Muscle layer of colon (tissue), 2 donors: ENCODE measurements at regions not wholly inside any gene's neighbourhood (a gene's known extent, or its start where the extent isn't known, plus 50 kb on each side); places are given as distances from the start of the nearest gene placed in this dataset.
"Not testable (repeated sequence)": the region's sequence is repeated elsewhere in the genome, so short reads cannot be mapped to it uniquely, and the experiment has no call there.

Source experiments
- H3K27ac ChIP-seq: one replicate; pipeline ENCODE4 v1.7.0; 2013; ENCODE audit warnings: low read depth, mild to moderate bottlenecking, low read length, moderate library complexity
- H3K27me3 ChIP-seq, 2 donors: one replicate each; pipeline ENCODE4 v1.7.0; 2013; ENCODE audit warnings: low read length in 2 of 2, mild to moderate bottlenecking in 2 of 2; ENCODE audit not compliant: insufficient read depth in 2 of 2, control insufficient read depth in 1 of 2
- H3K36me3 ChIP-seq: one replicate; pipeline ENCODE4 v1.7.0; 2013; ENCODE audit warnings: mild to moderate bottlenecking, low read length; ENCODE audit not compliant: insufficient read depth
- H3K4me1 ChIP-seq: one replicate; pipeline ENCODE4 v1.7.0; 2013; ENCODE audit warnings: mild to moderate bottlenecking, low read length; ENCODE audit not compliant: insufficient read depth
- H3K4me3 ChIP-seq, 2 donors: one replicate each; pipeline ENCODE4 v1.7.0; 2013; ENCODE audit warnings: low read length in 2 of 2, low read depth in 1 of 2, mild to moderate bottlenecking in 1 of 2, moderate library complexity in 1 of 2
- H3K9ac ChIP-seq: one replicate; pipeline ENCODE4 v1.7.0; 2013; ENCODE audit warnings: low read length
- H3K9me3 ChIP-seq: one replicate; pipeline ENCODE4 v1.7.0; 2013; ENCODE audit warnings: mild to moderate bottlenecking, low read length
- donor health status: abdominal sarcoma.
- donor health status: Adenocarcinoma of cecum.

DNA sequence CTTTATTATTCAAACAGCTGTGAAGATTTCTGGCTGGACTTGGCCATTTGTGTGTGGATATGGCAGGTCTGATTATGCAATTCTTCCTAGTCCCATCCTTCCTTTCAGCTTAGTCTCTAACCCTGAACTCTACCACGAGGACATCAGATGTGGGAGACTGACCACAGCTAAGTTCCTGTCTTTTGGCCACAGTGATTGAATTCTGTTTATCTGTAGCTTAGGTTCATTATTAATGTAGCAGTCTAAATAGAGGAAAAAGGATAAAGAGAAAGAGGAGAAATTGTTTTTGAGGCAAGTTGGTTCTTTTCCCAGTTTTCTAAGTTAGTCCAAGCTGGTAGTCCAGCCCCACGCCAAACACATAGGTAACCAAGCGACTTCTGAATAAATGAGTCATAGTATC is 598.9 kb downstream of the RFPL4B start:
- no peaks in the 10 kb centered on the region for H3K27me3 ChIP-seq
- no peaks in the 10 kb centered on the region for H3K4me1 ChIP-seq
- no peak overlapping the region for H3K27ac ChIP-seq
- no peaks in the 10 kb centered on the region for H3K36me3 ChIP-seq
- no peaks in the 10 kb centered on the region for H3K9me3 ChIP-seq
- H3K4me3 ChIP-seq: no peak overlapping the region
- no peak overlapping the region for H3K9ac ChIP-seq

DNA sequence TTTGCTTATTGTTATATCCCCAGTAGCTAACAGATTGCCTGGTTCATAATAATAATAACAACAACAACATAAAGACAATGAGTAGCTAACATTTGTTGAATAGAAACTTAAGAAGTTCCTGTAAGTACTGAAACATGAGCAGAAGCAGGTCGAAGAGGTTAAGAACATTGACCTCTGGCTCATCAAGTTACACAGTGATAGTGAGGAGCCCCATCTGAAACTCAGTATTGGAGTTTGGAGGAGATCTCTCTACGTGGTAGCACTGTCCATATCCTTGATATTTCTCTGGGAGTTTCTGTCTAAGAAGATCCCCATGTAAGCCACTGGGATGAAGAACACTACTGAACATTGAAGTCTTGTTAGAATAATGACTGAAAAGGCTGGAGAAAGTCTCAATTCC is 600.4 kb downstream of the RFPL4B start:
- H3K4me3 ChIP-seq: no peak overlapping the region
- H3K9me3 ChIP-seq: no peaks in the 10 kb centered on the region
- no peak overlapping the region for H3K9ac ChIP-seq
- no peak overlapping the region for H3K27ac ChIP-seq
- H3K36me3 ChIP-seq: no peaks in the 10 kb centered on the region
- no peaks in the 10 kb centered on the region for H3K27me3 ChIP-seq
- H3K4me1 ChIP-seq: no peaks in the 10 kb centered on the region

DNA sequence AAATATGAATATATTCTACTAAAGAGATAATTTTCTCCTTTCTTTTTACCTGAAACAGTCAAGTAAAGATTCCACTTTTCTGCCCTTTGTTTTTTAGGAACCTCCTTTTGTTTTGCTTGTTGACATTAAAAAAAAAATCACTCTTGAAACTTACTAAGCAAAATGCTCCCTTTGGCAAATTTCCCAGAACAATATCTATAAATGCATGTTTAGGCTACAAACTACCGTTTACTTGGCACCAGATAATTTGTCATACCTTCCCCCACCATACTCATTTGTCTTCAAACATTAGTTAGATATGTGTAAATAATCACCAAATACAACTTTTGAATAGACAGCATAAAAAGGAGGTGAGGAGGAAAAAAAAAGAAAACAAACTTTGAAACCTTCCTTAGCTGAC is 604.7 kb downstream of the RFPL4B start:
- Histone ChIP-seq H3K27me3 (no peaks in the 10 kb centered on the region), H3K4me1 (peaks cover 2% of the 10 kb centered on the region), H3K36me3 (no peaks in the 10 kb centered on the region), H3K9ac (no peak overlapping the region), H3K27ac (no peak overlapping the region), H3K4me3 (no peak overlapping the region), H3K9me3 (no peaks in the 10 kb centered on the region)

DNA sequence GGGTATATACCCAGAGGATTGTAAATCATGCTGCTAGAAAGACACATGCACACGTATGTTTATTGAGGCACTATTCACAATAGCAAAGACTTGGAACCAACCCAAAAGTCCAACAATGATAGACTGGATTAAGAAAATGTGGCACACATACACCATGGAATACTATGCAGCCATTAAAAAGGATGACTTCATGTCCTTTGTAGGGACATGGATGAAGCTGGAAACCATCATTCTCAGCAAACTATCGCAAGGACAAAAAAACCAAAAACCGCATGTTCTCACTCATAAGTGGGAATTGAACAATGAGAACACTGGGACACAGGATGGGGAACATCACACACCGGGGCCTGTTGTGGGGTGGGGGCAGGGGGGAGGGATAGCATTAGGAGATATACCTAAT is 608.6 kb downstream of the RFPL4B start:
- H3K27ac ChIP-seq, H3K27me3 ChIP-seq, H3K36me3 ChIP-seq, H3K4me1 ChIP-seq, H3K9me3 ChIP-seq, H3K9ac ChIP-seq, H3K4me3 ChIP-seq: not testable (repeated sequence)

DNA sequence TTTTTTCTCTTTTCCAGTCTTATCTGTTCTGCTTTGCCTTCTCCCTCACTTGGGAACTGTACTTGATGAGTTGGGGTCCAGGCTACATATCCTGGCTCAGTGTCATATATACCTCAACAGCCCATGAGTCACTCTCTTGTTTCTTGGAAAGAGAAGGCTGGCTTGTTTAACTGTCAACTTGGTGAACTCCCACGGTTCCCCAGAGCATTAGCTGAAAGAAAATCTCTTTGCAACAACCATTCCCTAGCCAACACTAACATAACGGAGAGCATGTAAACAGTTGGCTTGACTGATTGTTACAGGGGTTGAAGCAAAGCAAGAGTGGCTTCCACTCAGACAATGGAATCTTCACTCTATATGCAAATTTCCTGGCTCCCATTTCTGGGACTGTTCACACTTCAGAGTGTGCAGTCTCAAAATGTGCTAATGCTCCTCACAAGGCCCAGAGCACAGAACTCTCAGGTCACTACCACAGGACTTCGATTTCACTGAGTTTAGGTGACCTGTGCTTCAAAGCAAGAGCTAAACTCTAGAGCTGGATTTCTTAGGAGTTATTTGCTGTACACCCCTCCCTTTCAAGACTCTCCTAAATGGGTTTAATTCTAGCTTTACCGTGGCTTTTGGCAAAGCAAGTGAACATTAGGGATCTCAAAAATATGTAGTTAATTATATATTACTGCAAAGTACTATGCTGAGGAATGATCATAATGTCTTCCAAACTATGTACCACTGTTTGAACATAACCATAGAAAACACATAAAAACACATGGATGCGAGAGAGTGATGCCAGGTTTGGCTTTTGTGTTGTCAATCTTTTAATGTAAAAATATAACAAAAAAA is 609.8 kb downstream of the RFPL4B start:
- H3K27ac ChIP-seq: no peak overlapping the region
- H3K27me3 ChIP-seq: no peaks in the 10 kb centered on the region
- no peak overlapping the region for H3K9ac ChIP-seq
- H3K9me3 ChIP-seq: no peaks in the 10 kb centered on the region
- H3K36me3 ChIP-seq: no peaks in the 10 kb centered on the region
- no peak overlapping the region for H3K4me3 ChIP-seq
- H3K4me1 ChIP-seq: peaks cover 6% of the 10 kb centered on the region

DNA sequence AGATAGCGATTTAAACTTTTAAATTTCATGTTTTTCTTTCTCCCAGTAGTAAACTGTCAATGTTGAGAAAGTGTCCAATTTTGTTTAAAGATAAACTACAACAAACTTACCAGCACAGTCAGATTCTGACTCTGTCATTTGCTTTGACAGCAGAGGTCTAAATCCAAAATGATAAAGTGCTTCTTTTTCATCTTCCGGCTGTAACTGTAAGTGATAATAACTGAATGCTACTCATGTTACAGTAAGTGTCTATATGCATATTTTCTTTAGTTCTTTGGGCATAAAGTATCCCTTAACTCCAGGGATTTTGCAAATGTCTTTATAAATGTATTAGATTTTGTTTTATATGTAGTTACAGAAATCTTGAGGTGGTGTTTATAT is 610.4 kb downstream of the RFPL4B start:
- Histone ChIP-seq H3K27me3 (no peaks in the 10 kb centered on the region), H3K27ac (no peak overlapping the region), H3K36me3 (no peaks in the 10 kb centered on the region), H3K4me3 (no peak overlapping the region), H3K9me3 (no peaks in the 10 kb centered on the region), H3K9ac (no peak overlapping the region), H3K4me1 (peaks cover 6% of the 10 kb centered on the region)

DNA sequence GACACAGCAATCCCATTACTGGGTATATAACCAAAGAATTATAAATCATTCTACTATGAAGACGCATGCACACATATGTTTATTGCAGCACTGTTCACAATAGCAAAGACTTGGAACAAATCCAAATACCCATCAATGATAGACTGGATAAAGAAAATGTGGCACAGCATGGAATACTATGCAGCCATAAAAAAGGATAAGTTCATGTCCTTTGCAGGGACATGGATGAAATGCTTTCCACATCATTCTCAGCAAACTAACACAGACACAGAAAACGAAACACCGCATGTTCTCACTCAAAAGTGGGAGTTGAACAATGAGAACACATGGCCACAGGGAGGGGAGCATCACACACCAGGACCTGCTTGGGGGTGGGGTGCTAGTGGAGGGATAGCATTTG is 613.0 kb downstream of the RFPL4B start:
- H3K27me3 ChIP-seq, H3K9me3 ChIP-seq, H3K4me1 ChIP-seq, H3K4me3 ChIP-seq, H3K36me3 ChIP-seq, H3K9ac ChIP-seq, H3K27ac ChIP-seq: not testable (repeated sequence)

DNA sequence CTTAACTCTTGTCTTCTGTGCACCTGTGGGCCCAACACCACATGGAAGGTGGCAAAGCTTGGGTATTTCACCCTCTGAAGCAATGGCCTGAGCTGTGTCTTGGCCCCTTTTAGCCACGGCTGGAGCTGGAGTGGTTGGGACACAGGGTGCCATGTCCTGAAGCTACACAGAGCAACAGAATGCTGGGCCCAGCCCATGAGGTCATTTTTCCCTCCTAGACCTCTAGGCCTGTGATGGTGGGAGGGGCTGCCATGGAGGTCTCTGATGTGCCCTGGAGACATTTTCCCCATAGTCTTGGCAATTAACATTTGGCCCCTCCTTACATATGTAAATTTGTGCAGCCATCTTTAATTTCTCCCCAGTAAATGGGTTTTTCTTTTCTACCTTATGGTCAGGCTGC is 620.8 kb downstream of the RFPL4B start:
- Histone ChIP-seq H3K4me3 (no peak overlapping the region), H3K36me3 (no peaks in the 10 kb centered on the region), H3K9me3 (no peaks in the 10 kb centered on the region), H3K27me3 (no peaks in the 10 kb centered on the region), H3K4me1 (no peaks in the 10 kb centered on the region), H3K27ac (no peak overlapping the region), H3K9ac (no peak overlapping the region)

DNA sequence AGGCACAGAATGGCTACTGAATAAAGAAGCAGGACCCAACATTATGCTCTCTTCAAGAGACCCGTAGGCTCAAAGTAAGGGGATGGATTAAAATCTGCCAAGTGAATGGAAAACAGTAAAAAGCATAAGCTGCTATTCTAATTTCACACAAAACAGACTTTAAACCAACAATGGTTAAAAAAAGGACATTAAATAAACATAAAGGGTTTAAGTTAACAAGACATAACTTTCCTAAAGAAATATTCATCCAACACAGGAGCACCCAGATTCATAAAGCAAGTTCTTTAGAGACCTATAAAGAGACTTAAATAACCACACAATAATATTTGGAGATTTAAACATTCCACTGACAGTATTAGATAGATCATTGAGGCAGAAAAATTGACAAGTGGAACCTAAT is 624.5 kb downstream of the RFPL4B start:
- no peak overlapping the region for H3K4me3 ChIP-seq
- H3K27ac ChIP-seq: no peak overlapping the region
- H3K4me1 ChIP-seq: no peaks in the 10 kb centered on the region
- no peaks in the 10 kb centered on the region for H3K36me3 ChIP-seq
- H3K9ac ChIP-seq: no peak overlapping the region
- H3K27me3 ChIP-seq: no peaks in the 10 kb centered on the region
- no peaks in the 10 kb centered on the region for H3K9me3 ChIP-seq

DNA sequence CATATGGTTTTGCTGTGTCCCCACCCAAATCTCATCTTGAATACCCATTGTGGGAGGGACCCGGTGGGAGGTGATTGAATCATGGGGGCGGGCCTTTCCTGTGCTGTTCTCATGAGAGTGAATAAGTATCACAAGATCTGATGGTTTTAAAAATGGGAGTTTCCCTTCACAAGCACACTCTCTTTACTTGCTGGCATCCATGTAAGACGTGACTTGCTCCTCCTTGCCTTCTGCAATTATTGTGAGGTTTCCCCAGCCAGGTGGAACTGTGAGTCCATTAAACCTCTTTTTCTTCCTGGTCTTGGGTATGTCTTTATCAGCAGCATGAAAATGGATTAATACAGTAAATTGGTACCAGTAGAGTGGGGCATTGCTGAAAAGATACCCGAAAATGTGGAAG is 627.8 kb downstream of the RFPL4B start:
- not testable (repeated sequence) for H3K4me1 ChIP-seq, H3K4me3 ChIP-seq, H3K9ac ChIP-seq, H3K27ac ChIP-seq, H3K27me3 ChIP-seq, H3K36me3 ChIP-seq, H3K9me3 ChIP-seq

DNA sequence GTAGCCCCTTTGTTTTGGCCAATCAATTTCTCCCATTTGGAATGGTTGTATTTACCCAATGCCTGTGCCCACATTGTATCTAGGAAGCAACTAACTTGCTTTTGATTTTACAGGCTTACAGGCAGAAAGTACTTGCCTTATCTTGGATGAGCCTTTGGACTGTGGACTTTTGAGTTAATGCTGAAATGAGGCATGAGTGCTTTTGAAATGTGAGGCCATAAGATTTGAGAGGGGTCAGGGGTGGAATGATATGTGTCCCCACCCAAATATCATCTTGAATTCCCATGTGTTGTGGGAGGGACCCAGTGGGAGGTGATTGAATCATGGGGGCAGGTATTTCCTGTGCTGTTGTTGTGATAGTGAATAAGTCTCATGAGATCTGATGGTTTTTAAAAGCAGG is 629.4 kb downstream of the RFPL4B start:
- not testable (repeated sequence) for H3K4me1 ChIP-seq, H3K9ac ChIP-seq, H3K36me3 ChIP-seq, H3K4me3 ChIP-seq, H3K27me3 ChIP-seq, H3K27ac ChIP-seq, H3K9me3 ChIP-seq

DNA sequence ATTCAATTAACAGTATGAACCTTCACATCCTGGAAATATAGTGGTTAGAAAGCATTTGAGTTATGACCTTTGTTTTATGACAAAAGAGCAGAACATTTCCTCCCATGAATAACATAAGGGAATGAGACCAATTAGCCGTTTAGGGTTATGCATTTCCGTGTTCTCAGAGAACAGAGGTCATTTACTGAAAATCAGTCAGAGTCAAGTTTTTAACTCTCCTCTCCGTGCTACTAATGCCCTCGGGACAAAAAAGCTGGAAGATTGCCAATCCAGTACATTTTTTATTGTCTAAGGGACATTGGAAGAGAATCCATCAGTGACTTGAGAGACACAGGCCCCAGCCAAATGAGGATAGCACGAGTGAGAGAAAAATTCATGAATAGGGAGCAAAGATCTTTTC is 632.7 kb downstream of the RFPL4B start:
- H3K36me3 ChIP-seq: no peaks in the 10 kb centered on the region

More for the DNA sequence above, 632.7 kb downstream of the RFPL4B start:
- H3K9ac ChIP-seq: no peak overlapping the region
- no peaks in the 10 kb centered on the region for H3K4me1 ChIP-seq
- no peak overlapping the region for H3K27ac ChIP-seq
- no peaks in the 10 kb centered on the region for H3K9me3 ChIP-seq
- no peak overlapping the region for H3K4me3 ChIP-seq
- H3K27me3 ChIP-seq: no peaks in the 10 kb centered on the region
